GM21825 (cell line): ENCODE measurements at regions not wholly inside any gene's neighbourhood (a gene's known extent, or its start where the extent isn't known, plus 50 kb on each side); places are given as distances from the start of the nearest gene placed in this dataset.
A peak's percentile ranks its signal among the peaks of the same experiment; 100 is the strongest.
"Not testable (repeated sequence)": the region's sequence is repeated elsewhere in the genome, so short reads cannot be mapped to it uniquely, and the experiment has no call there.

Experiments
- ATAC-seq: cut with Tn5 transposase; IDR thresholded peaks from one replicate; pipeline ENCODE4 v1.9.1; 2021; ENCODE audit warnings: mild to moderate bottlenecking, moderate library complexity; ENCODE audit not compliant: unreplicated experiment

DNA sequence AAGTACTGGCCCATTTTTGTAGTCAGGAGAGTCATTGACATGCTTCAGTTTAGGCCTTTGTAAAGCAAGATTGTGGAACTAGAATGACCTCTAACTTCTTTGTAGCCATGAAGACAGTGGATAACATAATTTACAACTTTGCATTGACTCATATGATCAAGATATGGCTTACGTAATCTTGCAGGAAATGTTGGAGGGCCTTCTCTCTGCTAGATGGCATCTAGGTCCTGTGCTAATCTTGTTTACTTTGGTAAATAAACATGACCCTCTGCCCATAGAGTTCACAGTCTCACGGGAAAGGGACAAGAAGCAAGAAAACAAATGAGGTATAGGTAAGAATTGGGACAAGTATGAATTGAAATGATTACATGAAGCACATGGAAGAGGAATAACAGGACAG, 355.2 kb upstream of the ARID1B start:
- ATAC-seq, result no peak

DNA sequence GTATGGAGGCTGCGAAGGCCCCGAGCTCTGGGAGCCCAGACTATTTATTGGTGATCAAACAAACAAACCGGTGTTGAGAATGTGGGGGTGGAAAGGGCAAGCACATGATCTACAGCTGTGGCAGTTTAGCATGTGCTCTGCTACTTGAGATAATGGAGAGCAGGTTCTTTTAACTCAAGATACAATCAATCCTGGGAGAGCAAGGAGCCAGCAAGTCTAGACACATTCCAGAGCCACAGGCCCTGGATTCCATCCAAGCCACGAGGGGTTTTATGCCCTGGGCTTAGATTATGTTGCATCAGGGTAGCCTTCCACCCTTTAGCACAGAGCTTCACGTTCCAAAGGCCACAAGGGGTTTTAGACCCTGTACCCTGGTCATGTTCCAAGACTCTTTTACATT, 355.9 kb upstream of the ARID1B start:
- not testable (repeated sequence) for ATAC-seq

DNA sequence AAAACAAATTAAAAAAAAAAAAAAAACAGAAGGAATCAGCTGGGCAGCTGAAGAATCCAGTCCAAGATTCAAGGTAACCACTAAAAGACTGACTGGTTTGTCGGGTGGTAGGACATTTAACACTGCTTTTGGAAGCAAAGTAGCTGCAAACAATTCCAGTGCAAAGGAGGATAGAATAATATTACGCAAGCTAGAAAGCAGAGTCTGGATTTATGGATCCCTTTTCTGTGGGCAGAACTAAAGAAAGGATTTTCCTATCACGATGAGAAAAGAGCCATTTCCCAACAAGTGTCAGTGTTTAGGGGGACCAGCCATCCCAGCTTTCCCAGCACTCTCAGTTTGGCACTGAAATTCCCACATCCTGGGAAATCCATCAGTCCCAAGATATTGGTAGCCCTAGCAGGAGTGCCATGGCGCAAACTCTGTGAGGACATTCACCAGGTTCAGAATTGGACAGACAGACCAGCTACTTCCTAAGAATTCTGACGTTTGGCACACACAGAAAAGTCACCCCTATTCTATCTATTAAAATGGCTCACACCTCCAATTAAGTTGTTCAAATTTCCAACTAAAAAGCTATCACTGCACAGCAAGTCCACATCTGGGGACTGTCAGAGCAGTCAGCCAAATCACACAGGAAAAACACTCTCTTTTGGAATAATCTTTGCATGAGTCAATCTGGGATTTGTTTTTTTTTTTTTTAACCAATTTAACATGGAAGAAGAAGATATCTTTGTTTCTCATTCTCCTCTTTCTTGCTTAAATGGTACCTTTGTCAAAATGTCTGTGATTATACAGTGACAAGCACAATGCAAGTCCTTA, 356.8 kb upstream of the ARID1B start:
- ATAC-seq, result no peak

DNA sequence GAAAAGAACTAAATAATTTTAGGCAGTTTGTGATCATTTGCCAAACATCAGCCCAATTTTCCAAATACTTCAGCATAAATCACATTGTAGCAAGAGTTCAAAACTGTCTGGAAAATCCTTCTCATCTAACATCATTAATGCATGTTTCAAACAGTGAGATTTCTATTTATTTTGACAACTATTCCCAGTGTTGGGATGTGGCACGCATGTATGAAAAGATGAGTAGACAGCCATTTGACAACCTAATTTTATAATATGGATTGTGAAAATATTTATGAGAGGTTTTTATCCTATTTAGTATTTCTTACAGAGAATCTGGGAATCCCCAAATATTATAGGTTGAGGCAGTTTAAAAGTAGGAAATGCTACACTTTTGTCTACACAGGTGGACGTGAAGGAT, 357.6 kb upstream of the ARID1B start:
- ATAC-seq, result no peak

DNA sequence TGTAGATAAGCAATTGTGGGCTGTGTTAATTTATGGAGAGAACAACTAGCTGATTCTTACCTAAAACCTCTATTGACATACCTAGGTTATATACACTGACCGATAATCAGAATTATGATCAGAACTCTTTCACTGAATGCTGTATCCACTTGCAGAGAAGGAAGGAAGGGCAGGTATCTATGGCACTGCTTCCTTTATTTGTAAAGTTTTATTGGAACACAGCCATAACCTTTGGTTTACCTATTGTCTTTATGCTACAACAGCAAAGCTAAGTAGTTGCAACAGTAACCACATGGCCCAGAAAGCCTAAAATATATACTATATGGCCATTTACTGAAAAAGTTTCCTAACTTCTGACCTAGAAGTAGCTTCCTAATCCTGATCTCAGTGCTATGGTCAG, 358.9 kb upstream of the ARID1B start:
- ATAC-seq, result no peak

DNA sequence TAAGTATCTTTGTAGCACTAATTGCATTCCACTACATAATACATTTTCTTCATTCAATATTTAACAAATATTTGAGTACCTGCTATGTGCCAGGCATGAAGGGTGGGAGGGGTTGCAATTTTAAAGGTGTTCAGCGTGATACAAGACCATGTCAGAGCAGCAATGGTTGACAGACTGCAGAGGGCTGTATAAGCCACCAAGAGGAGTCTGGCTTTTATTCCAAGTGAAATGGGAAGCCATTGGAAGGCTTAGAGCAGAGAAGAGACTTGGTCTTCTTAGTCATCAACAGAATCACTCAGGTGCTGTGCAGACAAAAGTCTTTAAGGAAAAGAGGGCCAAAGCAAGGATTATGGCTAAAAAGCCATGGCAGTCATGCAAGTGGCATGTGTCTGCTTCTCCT, 360.8 kb upstream of the ARID1B start:
- ATAC-seq, result no peak

DNA sequence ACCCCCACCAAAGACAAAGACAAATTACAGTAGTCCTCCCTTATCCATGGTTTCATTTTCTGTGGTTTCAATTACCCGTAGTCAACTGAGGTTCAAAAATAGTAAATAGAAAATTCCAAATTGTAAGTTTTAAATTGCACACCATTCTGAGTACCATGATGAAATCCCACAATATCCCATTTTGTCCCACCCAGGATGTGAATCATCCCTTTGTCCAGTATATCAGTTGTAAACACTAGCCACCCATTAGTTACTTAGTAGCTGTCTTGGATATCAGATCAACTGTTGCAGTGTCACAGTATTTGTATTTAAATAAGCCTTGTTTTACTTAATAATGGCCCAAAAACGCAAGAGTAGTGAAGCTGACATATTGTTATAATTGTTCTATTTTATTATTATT, 364.0 kb upstream of the ARID1B start:
- ATAC-seq, result no peak

DNA sequence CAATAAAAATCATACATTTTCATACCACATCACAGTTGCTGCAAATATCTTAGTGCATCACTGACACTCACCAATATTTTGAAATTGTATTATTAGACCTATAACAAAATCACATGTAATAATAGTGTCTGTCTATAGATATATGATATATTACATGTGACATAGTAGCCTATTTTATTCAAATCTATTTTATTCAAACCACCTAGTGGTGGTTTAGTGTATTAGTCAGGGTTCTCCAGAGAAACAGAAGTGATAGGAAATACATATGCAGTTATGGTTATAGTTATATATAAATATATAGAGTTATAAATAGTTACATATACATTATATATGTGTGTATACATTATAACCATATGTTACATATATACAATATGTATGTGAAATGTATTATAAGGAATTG, 366.5 kb upstream of the ARID1B start:
- ATAC-seq, result no peak

DNA sequence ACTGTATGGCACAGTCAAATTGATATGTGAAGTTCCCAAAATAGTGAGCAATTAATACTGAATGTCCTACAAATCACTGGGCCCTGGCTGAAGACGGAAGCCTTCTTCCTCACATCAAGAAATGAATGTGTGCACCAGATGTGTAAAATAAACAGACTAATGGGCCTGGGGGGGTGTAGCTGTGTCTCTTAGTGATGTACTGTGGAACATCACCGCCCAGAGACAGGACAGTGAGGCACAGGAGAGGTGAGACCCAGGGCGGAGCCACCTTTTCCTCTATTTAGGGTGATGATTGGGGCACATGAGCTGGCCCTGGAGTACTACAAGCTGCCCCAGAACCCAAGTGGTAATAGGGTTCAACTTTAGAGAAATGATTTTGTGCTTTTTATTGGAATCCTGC, 368.5 kb upstream of the ARID1B start:
- ATAC-seq, result no peak

DNA sequence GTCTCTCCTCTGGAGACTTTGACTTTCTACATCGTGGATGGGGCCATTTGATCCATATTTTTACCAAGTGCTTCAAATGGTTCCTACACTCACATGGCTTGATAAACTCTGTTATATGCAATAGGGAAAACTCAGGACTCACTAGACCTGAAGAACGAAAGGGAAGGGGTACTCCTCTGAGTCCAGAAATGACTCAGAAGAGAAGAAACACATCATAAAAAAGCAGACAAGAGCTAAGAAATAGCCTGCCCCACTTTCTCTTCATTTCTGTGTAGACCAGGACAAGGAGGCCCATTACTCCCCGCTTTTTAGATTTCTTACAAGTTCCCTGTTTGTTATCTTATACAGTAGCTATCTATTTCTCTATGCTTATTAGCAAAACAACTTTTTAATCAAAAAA, 369.8 kb upstream of the ARID1B start:
- no peak for ATAC-seq

DNA sequence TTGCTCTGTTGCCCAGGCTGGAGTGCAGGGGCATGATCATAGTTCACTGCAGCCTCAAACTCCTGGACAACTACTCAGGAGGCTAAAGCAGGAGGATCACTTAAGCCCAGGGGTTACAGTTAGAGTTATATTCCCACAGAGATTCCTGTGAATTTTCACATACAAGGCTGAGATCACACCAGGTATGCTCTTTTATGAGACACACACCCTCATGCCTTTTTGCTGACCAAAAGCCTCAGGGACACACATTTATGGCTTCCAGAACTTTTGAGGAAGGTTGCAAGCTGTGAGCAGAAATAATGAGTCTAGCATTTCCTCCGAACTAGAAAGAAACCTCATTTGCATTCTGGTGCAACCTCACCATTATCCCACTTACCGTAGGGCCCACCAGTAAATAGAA, 370.5 kb upstream of the ARID1B start:
- ATAC-seq, result no peak

DNA sequence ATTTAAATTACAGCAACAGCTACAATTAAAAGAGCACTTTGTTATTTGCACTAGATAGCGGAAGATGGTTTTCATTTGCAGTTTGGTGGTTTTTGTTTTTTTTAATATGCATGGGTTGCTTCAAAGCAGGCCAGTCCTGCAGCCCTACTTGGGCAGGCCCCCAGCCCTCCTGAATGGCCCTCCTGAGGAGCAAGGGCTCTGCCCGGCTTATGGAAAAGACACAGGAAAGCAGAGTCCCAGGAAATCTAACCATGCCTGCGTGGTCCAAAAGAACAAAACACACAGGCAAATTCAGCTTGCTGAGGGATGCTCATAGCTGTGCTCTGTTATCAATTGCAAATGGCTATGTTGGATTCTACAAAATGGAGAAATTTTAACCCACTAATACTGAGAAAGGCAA, 371.1 kb upstream of the ARID1B start:
- no peak for ATAC-seq

DNA sequence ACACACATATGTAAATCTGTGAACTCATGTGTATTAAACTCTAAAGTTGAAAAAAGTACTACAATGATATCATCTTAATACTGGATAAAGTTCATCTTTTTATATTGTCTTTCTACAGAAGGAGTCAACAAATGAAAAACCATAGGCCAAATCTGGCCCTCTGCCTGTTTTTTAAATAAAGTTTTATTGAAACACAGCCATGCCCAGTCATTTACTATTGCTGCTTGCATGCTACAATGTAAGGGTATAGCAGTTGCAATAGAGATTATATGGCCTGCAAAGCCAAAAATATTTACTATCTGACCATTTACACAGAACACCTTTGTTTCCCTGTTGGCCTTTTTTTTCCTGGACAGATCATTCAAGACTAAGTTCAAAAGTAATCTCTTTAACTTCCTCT, 374.6 kb upstream of the ARID1B start:
- ATAC-seq, result no peak

DNA sequence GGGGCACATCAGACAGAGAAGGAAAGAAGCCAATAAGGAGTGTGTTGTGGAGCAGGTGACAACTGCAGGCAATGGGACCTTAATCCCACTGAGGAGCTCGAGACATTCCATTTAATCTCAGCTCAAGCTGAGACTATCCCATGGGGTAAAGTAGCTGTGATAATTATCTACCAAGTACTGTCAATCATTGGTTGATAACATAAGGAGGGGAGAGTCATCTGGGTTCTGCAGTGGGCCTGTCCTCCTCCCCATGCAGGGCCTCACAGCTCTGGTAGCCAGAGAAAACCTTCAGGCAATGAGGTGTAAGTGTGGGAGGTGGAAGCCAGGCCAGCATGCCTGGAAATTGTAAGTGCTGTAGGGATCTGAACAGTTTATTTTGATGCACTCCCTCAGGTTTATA, 375.0 kb upstream of the ARID1B start:
- ATAC-seq, result no peak

DNA sequence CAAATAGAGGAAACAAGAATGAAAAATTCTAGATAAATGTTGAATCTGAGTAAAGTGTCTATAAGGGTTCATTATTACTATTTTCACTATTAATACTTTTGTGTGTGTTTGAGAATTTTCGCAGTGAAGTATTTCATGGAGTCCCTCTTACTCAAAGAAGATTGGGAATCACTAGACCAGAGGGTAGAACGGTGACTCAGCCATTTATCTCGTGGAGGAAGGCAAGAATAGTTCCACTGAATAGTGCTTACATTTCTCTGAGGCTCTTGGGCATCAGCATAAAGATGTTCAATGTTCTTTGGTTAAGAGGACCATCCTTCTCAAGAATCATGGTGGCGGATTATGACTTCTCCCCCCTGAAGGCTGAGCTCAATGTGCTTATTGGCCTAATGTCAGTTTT, 376.7 kb upstream of the ARID1B start:
- ATAC-seq, result no peak

DNA sequence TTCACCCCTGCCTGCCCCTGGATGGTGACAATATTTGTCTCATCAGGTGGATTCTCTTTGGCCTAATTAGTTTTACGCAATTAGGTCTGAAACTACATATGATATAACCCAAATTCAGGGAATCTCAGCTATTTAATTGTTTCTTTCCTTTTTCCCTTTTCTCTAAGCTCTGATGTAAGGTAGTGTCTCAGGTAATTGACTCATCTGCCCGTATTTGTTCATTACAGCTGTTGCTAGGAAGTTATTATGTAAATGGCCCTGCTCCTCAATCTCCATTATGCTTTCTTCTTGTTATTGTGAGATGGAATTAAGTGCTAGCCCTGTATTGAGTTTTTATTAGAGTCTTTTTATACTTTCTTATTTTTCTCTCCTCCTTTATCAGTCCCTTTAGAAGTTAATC, 378.2 kb upstream of the ARID1B start:
- ATAC-seq, result no peak

DNA sequence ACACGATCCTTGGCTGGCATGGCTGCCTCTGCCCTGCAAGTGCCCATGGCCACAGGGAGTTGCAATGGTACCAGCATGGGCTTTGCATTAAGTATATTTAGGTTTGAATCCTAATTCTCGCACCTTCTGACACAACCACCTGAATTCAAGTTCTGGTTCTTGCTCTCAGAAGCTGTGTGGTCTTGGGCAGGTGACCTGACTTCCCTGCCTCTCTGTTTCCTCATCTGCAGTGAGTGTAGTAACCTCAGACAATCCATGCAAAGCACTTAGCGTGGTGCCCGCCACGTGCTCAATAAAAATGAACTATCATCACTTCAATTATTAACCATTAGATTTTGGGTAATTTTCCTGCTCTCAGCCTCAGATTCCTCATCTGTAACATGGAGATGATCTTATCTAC, 378.8 kb upstream of the ARID1B start:
- no peak for ATAC-seq

DNA sequence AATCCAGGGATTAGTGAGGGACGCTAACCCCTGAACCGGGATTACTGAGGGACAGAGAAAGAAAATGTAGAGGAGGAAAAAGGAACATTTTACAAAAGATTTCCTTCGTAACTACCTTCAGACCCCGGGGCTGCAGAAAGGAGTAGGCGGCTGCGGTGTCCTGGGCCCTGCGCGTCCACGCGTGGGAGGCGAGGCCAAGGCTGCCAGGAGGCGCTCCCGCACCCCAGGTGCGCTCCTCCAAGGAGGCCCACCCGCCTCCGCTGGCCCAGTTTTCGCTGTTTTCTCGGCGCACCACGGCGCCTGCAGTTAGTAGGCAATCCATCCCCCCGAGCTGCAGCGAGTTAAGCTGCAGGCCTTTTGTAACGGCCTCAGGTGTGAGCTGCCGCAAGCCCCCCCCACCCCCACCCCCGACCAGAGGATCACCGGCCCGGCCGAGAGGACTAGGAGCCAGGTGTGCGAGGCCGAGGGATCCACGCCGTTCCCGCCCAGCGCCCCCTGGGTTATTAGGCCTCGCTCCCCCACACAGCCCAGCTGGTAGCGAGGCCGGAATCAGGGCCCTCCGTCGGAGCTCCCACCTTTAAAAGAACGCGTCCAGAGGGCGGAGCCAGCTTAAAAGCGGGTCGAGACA, 380.3 kb upstream of the ARID1B start:
- no peak for ATAC-seq

DNA sequence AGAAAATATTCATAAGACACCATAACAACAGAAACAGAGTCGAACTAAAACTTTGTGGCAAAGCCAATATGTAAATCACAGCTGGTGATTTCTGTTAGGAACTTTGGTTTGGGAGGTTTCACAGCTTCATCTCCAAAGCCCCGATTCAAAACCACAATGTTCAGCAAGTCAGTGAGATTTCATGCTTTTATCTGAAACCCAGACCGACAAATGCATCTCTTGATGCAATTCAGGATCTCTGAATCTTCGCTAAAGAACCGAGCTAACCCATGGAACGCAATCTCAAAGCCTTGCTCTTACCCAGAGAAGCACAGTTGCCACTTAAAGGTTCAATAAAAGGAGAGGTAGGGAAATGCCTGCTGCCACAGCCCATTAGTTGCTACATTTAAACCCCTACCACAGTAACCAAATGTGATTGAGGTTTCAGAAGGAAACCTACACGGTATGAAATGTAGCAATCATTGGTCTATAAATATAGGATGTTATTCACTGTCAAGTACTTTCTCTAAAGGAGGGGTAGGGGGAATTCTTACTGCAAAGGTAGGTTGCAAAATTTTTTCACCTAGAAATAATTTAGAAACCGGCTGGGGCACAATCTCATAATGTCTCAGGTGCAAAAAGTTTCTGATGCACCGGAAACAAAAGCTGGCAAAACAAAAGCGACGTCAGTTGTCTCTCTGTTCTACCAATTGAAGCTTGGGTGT, 381.0 kb upstream of the ARID1B start:
- ATAC-seq, result peak; percentile 63

DNA sequence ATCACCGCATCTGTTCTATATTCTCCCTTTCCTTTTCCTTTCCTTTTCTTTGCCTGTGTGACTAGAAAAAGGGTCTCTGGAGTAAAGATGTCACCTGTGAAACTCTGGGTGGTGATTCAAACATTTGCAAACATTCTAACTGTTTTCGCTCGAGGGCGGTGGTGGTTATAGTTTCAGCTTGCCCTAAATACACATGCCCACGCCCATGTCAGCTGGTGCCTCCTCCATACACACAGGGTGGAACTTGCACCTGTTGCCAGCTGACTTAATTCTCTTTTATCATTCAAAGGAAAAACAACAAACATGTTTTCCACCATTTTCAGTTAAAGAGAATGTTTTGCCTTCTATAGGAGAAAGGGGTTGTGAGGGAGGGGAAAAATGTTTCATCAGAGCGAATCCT, 381.9 kb upstream of the ARID1B start:
- ATAC-seq, result peak; percentile 50

DNA sequence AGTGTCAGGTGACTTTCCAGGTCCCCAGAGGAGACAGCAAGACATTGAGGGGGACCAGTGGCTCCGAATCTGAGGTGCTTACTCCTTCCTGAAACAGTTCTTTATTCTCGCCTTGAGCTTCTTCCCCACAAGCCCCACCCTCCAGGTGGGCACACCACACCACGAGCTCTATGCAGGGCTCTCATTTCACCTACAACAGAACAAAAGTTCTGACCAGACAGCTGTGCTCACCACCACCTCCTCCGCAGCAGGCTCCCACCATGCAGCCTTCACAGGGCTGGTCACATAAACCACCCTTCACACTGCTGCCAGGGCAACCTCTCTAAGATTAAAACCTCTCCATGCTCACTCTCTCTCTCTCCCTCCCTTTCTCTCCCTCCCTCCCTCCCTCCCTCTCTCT, 384.5 kb upstream of the ARID1B start:
- no peak for ATAC-seq

DNA sequence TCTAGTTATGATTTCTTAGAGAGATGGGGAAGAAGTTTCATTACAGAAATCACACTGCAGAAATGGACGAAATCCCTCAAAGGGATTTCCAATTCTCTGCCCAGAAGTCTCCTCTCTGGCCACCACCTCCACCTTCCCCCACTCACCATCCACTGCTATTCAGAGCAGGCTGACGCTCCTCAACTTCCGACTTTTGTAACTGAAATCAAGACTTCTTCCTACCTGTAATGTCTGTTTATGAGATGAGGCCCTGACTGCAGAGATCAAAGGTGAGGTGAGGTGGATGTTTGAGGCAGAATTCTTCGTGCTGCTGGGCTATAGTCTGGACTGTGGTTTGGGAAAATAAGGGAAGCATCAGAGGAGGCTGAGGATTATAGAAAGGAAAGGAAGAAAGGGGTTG, 385.2 kb upstream of the ARID1B start:
- ATAC-seq, result no peak
